ENCODE measurements at regions not wholly inside any gene's neighbourhood (a gene's known extent, or its start where the extent isn't known, plus 50 kb on each side); places are given as distances from the start of the nearest gene placed in this dataset.

- no peak for DNase-seq (ENCODE audit: low read depth, low spot score)
Measured at GRCh38 chr9:79135681-79136415, 435.9 kb upstream of the TLE4 start.

GRCh38 chr9:79140751-79141150 lies 431.0 kb upstream of the TLE4 start:
- no peak for DNase-seq (ENCODE audit: low read depth, low spot score)

GRCh38 chr9:79143211-79143610 lies 428.6 kb upstream of the TLE4 start:
- DNase-seq (ENCODE audit: low read depth, low spot score): no peak

GRCh38 chr9:79145442-79145841 lies 426.3 kb upstream of the TLE4 start:
- DNase-seq (ENCODE audit: low read depth, low spot score): no peak

GRCh38 chr9:79149585-79149984 lies 422.2 kb upstream of the TLE4 start:
- no peak for DNase-seq (ENCODE audit: low read depth, low spot score)

- no peak for DNase-seq (ENCODE audit: low read depth, low spot score)
Measured at GRCh38 chr9:79151791-79152190, 420.0 kb upstream of the TLE4 start.

- no peak for DNase-seq (ENCODE audit: low read depth, low spot score)
Measured at GRCh38 chr9:79152306-79152705, 419.5 kb upstream of the TLE4 start.

- no peak for DNase-seq (ENCODE audit: low read depth, low spot score)
Measured at GRCh38 chr9:79154806-79155205, 417.0 kb upstream of the TLE4 start.

- DNase-seq (ENCODE audit: low read depth, low spot score): no peak
Measured at GRCh38 chr9:79155308-79155707, 416.5 kb upstream of the TLE4 start.

GRCh38 chr9:79163544-79163943 lies 408.2 kb upstream of the TLE4 start:
- DNase-seq (ENCODE audit: low read depth, low spot score): no peak

- DNase-seq (ENCODE audit: low read depth, low spot score): no peak
Measured at GRCh38 chr9:79164406-79164805, 407.4 kb upstream of the TLE4 start.

GRCh38 chr9:79165020-79165780 lies 406.6 kb upstream of the TLE4 start:
- DNase-seq (ENCODE audit: low read depth, low spot score): no peak

- DNase-seq (ENCODE audit: low read depth, low spot score): no peak
Measured at GRCh38 chr9:79166005-79166404, 405.8 kb upstream of the TLE4 start.

- DNase-seq (ENCODE audit: low read depth, low spot score): no peak
Measured at GRCh38 chr9:79170643-79171042, 401.1 kb upstream of the TLE4 start.

GRCh38 chr9:79173932-79174331 lies 397.8 kb upstream of the TLE4 start:
- no peak for DNase-seq (ENCODE audit: low read depth, low spot score)

GRCh38 chr9:79176014-79176697 lies 395.6 kb upstream of the TLE4 start:
- DNase-seq (ENCODE audit: low read depth, low spot score): no peak

- DNase-seq (ENCODE audit: low read depth, low spot score): no peak
Measured at GRCh38 chr9:79184831-79185230, 386.9 kb upstream of the TLE4 start.

- no peak for DNase-seq (ENCODE audit: low read depth, low spot score)
Measured at GRCh38 chr9:79185866-79186265, 385.9 kb upstream of the TLE4 start.

GRCh38 chr9:79189511-79189924 lies 382.2 kb upstream of the TLE4 start:
- no peak for DNase-seq (ENCODE audit: low read depth, low spot score)

- DNase-seq (ENCODE audit: low read depth, low spot score): no peak
Measured at GRCh38 chr9:79193001-79193400, 378.8 kb upstream of the TLE4 start.

- DNase-seq (ENCODE audit: low read depth, low spot score): no peak
Measured at GRCh38 chr9:79193501-79194223, 378.1 kb upstream of the TLE4 start.

GRCh38 chr9:79195879-79196278 lies 375.9 kb upstream of the TLE4 start:
- no peak for DNase-seq (ENCODE audit: low read depth, low spot score)
